SK-N-SH (cell line): ENCODE measurements at regions not wholly inside any gene's neighbourhood (a gene's known extent, or its start where the extent isn't known, plus 50 kb on each side); places are given as distances from the start of the nearest gene placed in this dataset.

Source experiments
- CTCF ChIA-PET: fragments of 300-600, 350-600 bp; formaldehyde crosslinking; extraction: SDS; loops from one replicate; lab custom pipeline; 2021; lab: Yijun Ruan, JAX
- POLR2A ChIA-PET: fragments of 350-600 bp; sonication (Branson Sonifier 250); formaldehyde crosslinking; extraction: SDS; loops from one replicate; lab custom pipeline; 2020; ENCODE audit warnings: antibody characterized with exemption, inconsistent platforms; lab: Yijun Ruan, JAX
- DNase-seq: peaks from one replicate; pipeline ENCODE4 v3.0.0; 2012
- H2AFZ ChIP-seq: fragments of 200-600 bp; sonication (generic); 2 replicates; pipeline ENCODE4 v1.8.1; 2016; ENCODE audit warnings: antibody characterized with exemption, mild to moderate bottlenecking, low read depth
- H3F3A ChIP-seq: fragments of 200-600 bp; sonication (generic); replicated peaks from 2 replicates; pipeline ENCODE3; 2016; ENCODE audit warnings: antibody characterized with exemption, mild to moderate bottlenecking; ENCODE audit not compliant: insufficient read depth
- H3K27ac ChIP-seq, 2 experiments: fragments of 200-500 bp in 1 of 2; fragments of 200-600 bp in 1 of 2; sonication (Bioruptor generic) in 1 of 2; sonication (generic), shearing (Covaris generic) in 1 of 2; 2 replicates each; pipeline versions ENCODE4 v1.5.1 to v1.6.1; 2014 to 2016; ENCODE audit warnings: low read depth in 2 of 2, inconsistent platforms in 1 of 2, low read length in 1 of 2, mild to moderate bottlenecking in 1 of 2, mixed read lengths in 1 of 2
- H3K27me3 ChIP-seq: fragments of 200-600 bp; sonication (generic), shearing (Covaris generic); 2 replicates; pipeline ENCODE4 v1.6.1; 2016; ENCODE audit warnings: mixed run types; ENCODE audit not compliant: insufficient read depth
- H3K36me3 ChIP-seq, 2 experiments: fragments of 200-500 bp in 1 of 2; fragments of 200-600 bp in 1 of 2; sonication (Bioruptor generic) in 1 of 2; sonication (generic) in 1 of 2; replicated peaks in 1 of 2; 2 replicates each; pipeline versions ENCODE3 to v1.5.1; 2014 to 2016; ENCODE audit warnings: low read length in 1 of 2, mild to moderate bottlenecking in 1 of 2; ENCODE audit not compliant: insufficient read depth in 2 of 2, control insufficient read depth in 1 of 2
- H3K4me1 ChIP-seq, 2 experiments: fragments of 200-500 bp in 1 of 2; fragments of 200-600 bp in 1 of 2; sonication (Bioruptor generic) in 1 of 2; sonication (generic), shearing (Covaris generic) in 1 of 2; 2 replicates each; pipeline versions ENCODE4 v1.5.1 to v1.6.1; 2014 to 2016; ENCODE audit warnings: low read depth in 1 of 2, low read length in 1 of 2, mixed run types in 1 of 2; ENCODE audit not compliant: insufficient read depth in 2 of 2, control insufficient read depth in 1 of 2
- H3K4me2 ChIP-seq: fragments of 200-600 bp; sonication (generic), shearing (Covaris generic); 2 replicates; pipeline ENCODE4 v1.6.1; 2017; ENCODE audit warnings: mixed run types
- H3K4me3 ChIP-seq, 2 experiments: fragments of 200-500 bp in 1 of 2; fragments of 200-600 bp in 1 of 2; sonication (Bioruptor generic) in 1 of 2; sonication (generic), shearing (Covaris generic) in 1 of 2; 2 replicates each; pipeline versions ENCODE4 v1.5.1 to v1.8.1; 2014 to 2016; ENCODE audit warnings: low read depth in 2 of 2, inconsistent platforms in 1 of 2, low read length in 1 of 2, mild to moderate bottlenecking in 1 of 2, mixed read lengths in 1 of 2, moderate library complexity in 1 of 2
- H3K79me2 ChIP-seq: fragments of 200-600 bp; sonication (generic); 2 replicates; pipeline ENCODE4 v1.8.1; 2017; ENCODE audit warnings: mild to moderate bottlenecking; ENCODE audit not compliant: insufficient read depth
- H3K9ac ChIP-seq: fragments of 200-600 bp; sonication (generic); 2 replicates; pipeline ENCODE4 v1.6.1; 2017; ENCODE audit warnings: mixed run types
- H3K9me2 ChIP-seq: fragments of 200-600 bp; sonication (generic); 2 replicates; pipeline ENCODE4 v1.6.1; 2017; ENCODE audit warnings: mixed run types
- H3K9me3 ChIP-seq: fragments of 200-600 bp; sonication (generic); 2 replicates; pipeline ENCODE4 v1.6.1; 2017; ENCODE audit warnings: mixed run types, mild to moderate bottlenecking, moderate library complexity
- H4K20me1 ChIP-seq: fragments of 200-600 bp; sonication (generic); 2 replicates; pipeline ENCODE4 v1.6.1; 2017; ENCODE audit warnings: mild to moderate bottlenecking, mixed run types; ENCODE audit not compliant: insufficient read depth
- ELF1 ChIP-seq: IDR thresholded peaks from 2 replicates; pipeline ENCODE4 v1.4.0; 2012
- FOSL2 ChIP-seq: IDR thresholded peaks from 2 replicates; pipeline ENCODE4 v1.4.0; 2012; ENCODE audit warnings: low read depth, mild to moderate bottlenecking, moderate library complexity, borderline replicate concordance
- GATA2 ChIP-seq: sonication (generic); formaldehyde crosslinking; IDR thresholded peaks from 2 replicates; pipeline ENCODE4 v1.5.0; 2020; ENCODE audit warnings: mild to moderate bottlenecking, missing genetic modification reagents
- MEF2A ChIP-seq: IDR thresholded peaks from 2 replicates; pipeline ENCODE4 v1.4.0; 2012; ENCODE audit warnings: low read depth, borderline replicate concordance
- NFIC ChIP-seq: IDR thresholded peaks from 2 replicates; pipeline ENCODE4 v1.4.0; 2012; ENCODE audit warnings: borderline replicate concordance
- NRF1 ChIP-seq: IDR thresholded peaks from 2 replicates; pipeline ENCODE4 v1.6.1; 2012; ENCODE audit warnings: low read depth, mild to moderate bottlenecking, low read length
- RAD21 ChIP-seq: IDR thresholded peaks from 2 replicates; pipeline ENCODE4 v1.6.1; 2012; ENCODE audit warnings: mild to moderate bottlenecking, low read length
- RFX5 ChIP-seq: IDR thresholded peaks from 2 replicates; pipeline ENCODE4 v1.6.1; 2012; ENCODE audit warnings: mild to moderate bottlenecking, improper control_type of control experiment, low read length
- RXRA ChIP-seq: IDR thresholded peaks from 2 replicates; pipeline ENCODE4 v1.4.0; 2012; ENCODE audit warnings: low read depth, mild to moderate bottlenecking, borderline replicate concordance
- USF1 ChIP-seq: IDR thresholded peaks from 2 replicates; pipeline ENCODE4 v1.4.0; 2012; ENCODE audit warnings: low read depth, borderline replicate concordance
- USF2 ChIP-seq: fragments of 150-350 bp; IDR thresholded peaks from 2 replicates; pipeline ENCODE4 v1.6.1; 2017; ENCODE audit warnings: antibody characterized with exemption, low read length, low read depth, borderline replicate concordance
- YY1 ChIP-seq: IDR thresholded peaks from 2 replicates; pipeline ENCODE4 v1.4.0; 2012; ENCODE audit warnings: low read depth, mild to moderate bottlenecking
- ZBTB33 ChIP-seq: IDR thresholded peaks from 2 replicates; pipeline ENCODE4 v1.4.0; 2012; ENCODE audit warnings: low read depth, borderline replicate concordance
- WGBS: methylation state at CpG from one replicate; pipeline ENCODE4 v1.1.6; 2017; ENCODE audit warnings: low lambda C conversion rate; 5-methylcytosine and 5-hydroxymethylcytosine counted together
- TF ChIP-seq, protein P1 (sequence below): fragments of 200-600 bp; sonication (generic); IDR thresholded peaks from 2 replicates; pipeline ENCODE4 v1.6.1; 2017; ENCODE audit warnings: antibody characterized with exemption, mild to moderate bottlenecking, moderate library complexity

DNA sequence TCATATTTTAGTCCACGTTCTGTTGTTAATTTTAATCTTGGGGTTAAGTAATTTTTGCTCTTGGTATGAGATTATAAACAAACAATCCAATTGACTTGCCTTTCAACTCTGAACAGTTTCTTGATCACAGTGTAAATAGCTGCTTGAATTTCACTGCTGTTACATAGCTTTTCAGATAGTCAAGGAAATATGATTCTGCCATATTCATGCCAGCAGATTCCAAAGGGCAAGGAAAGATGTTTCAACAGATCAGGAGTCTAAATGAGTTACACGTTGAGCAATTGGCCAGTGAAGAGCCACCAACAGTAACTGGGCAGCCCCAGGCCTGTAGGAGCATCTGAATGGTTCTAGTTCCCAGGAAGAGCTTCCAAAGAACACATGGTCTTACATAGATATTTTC is 93.6 kb downstream of the LEPR start (continued):
- TF ChIP-seq USF2: no peak

DNA sequence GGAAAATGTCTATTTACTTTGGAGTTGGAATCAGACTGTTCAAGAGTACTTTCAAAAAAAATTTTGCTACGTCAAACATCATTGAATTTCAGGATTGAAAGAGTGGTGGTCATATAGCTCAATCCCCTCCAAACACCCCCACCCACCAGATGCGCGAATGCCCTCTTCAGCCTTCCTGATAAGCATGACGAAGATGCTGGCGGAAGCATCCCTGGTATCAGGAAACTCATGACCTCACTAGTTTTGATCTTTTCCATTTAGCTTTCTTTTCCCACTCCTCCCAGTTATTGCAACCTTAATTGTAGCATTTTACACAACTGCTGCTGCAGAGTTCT is 104.4 kb downstream of the LEPR start:
- no peaks in the 10 kb centered on the region for H3K9me2 ChIP-seq
- CTCF ChIA-PET: no interaction called here
- no peaks in the 10 kb centered on the region for H3K79me2 ChIP-seq
- DNase-seq: no peak
- TF ChIP-seq NFIC (no peak), FOSL2 (no peak), ELF1 (no peak), NRF1 (no peak), ZBTB33 (no peak), RXRA (no peak), RAD21 (no peak), MEF2A (no peak), GATA2 (no peak), USF1 (no peak), YY1 (no peak), RFX5 (no peak)
- TF ChIP-seq, protein P1, sequence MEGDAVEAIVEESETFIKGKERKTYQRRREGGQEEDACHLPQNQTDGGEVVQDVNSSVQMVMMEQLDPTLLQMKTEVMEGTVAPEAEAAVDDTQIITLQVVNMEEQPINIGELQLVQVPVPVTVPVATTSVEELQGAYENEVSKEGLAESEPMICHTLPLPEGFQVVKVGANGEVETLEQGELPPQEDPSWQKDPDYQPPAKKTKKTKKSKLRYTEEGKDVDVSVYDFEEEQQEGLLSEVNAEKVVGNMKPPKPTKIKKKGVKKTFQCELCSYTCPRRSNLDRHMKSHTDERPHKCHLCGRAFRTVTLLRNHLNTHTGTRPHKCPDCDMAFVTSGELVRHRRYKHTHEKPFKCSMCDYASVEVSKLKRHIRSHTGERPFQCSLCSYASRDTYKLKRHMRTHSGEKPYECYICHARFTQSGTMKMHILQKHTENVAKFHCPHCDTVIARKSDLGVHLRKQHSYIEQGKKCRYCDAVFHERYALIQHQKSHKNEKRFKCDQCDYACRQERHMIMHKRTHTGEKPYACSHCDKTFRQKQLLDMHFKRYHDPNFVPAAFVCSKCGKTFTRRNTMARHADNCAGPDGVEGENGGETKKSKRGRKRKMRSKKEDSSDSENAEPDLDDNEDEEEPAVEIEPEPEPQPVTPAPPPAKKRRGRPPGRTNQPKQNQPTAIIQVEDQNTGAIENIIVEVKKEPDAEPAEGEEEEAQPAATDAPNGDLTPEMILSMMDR: no peak
- peaks cover 0 to 17% of the 10 kb centered on the region in 2 experiments; a peak in 2 of 4 replicates for H3K4me1 ChIP-seq
- no peaks in the 10 kb centered on the region for H3K9me3 ChIP-seq
- H3K9ac ChIP-seq: no peak overlapping the region
- H3K27me3 ChIP-seq: peaks cover 9% of the 10 kb centered on the region; the same call in 1 of the 2 replicates
- H3K36me3 ChIP-seq: no peaks in the 10 kb centered on the region
- 64% methylated on average over 5 of the region's 5 CpGs for WGBS
- no peaks in the 10 kb centered on the region for H4K20me1 ChIP-seq
- peak overlapping the region in 1 of 2 experiments; percentile 60; a peak in 3 of 4 replicates for H3K4me3 ChIP-seq
- peaks cover 17% of the 10 kb centered on the region for H3F3A ChIP-seq
- peak overlapping the region; percentile 92 for H3K4me2 ChIP-seq
- POLR2A ChIA-PET: no interaction called here
- no peak overlapping the region for H2AFZ ChIP-seq
- no peak overlapping the region for H3K27ac ChIP-seq
